ENCODE measurements at regions not wholly inside any gene's neighbourhood (a gene's known extent, or its start where the extent isn't known, plus 50 kb on each side); places are given as distances from the start of the nearest gene placed in this dataset.

DNA sequence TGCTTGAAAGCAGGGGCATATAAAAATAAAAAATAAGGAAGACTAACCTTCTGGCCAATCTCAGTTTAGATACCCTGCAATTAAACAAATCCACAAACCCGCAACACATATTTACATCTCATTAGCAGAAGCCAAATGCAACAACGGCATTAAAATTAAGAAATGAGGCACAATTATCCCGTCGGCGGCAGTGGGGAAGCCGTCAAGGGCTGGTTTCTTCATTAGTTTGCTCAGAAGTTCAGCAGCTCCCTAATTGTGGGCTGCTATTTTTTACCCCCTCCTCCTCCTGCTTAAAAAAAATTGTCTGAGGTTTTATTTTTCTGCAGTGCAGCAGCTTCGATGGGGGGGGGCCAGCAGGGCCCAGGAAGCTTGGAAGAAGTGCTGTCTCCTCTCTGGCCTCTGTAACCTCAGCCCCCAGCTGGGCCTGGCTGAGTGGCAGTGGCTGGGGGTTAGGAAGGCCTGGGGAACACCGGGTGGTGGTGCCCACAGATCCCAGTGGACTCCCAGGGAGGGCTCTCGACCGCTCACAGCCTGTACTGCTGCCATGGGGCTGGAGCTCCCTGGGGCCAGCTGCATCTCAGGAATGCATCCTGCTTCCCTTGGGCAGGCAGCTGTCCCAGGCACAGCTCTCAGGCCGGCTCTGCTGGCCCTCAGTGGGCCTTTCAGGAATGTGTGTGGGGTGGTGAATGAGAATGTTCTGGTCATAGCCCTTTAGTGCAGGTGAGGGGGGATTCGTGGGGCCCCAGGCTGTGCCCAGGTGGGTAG is 148.7 kb upstream of the B3GAT1 start:
- TF ChIP-seq HOXC10 (CRISPR knock-in tag; IDR thresholded peaks at IDR 0.05), result no peak
- TF ChIP-seq, protein P1, sequence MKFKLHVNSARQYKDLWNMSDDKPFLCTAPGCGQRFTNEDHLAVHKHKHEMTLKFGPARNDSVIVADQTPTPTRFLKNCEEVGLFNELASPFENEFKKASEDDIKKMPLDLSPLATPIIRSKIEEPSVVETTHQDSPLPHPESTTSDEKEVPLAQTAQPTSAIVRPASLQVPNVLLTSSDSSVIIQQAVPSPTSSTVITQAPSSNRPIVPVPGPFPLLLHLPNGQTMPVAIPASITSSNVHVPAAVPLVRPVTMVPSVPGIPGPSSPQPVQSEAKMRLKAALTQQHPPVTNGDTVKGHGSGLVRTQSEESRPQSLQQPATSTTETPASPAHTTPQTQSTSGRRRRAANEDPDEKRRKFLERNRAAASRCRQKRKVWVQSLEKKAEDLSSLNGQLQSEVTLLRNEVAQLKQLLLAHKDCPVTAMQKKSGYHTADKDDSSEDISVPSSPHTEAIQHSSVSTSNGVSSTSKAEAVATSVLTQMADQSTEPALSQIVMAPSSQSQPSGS (tag by site-specific recombination; IDR thresholded peaks at IDR 0.05; ENCODE audit: low read depth), result no peak
- TF ChIP-seq ZNF791 (tag by site-specific recombination; IDR thresholded peaks at IDR 0.05), result no peak
- TF ChIP-seq, protein P2, sequence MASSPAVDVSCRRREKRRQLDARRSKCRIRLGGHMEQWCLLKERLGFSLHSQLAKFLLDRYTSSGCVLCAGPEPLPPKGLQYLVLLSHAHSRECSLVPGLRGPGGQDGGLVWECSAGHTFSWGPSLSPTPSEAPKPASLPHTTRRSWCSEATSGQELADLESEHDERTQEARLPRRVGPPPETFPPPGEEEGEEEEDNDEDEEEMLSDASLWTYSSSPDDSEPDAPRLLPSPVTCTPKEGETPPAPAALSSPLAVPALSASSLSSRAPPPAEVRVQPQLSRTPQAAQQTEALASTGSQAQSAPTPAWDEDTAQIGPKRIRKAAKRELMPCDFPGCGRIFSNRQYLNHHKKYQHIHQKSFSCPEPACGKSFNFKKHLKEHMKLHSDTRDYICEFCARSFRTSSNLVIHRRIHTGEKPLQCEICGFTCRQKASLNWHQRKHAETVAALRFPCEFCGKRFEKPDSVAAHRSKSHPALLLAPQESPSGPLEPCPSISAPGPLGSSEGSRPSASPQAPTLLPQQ (tag by site-specific recombination; IDR thresholded peaks at IDR 0.05), result no peak
- TF ChIP-seq, protein P3, sequence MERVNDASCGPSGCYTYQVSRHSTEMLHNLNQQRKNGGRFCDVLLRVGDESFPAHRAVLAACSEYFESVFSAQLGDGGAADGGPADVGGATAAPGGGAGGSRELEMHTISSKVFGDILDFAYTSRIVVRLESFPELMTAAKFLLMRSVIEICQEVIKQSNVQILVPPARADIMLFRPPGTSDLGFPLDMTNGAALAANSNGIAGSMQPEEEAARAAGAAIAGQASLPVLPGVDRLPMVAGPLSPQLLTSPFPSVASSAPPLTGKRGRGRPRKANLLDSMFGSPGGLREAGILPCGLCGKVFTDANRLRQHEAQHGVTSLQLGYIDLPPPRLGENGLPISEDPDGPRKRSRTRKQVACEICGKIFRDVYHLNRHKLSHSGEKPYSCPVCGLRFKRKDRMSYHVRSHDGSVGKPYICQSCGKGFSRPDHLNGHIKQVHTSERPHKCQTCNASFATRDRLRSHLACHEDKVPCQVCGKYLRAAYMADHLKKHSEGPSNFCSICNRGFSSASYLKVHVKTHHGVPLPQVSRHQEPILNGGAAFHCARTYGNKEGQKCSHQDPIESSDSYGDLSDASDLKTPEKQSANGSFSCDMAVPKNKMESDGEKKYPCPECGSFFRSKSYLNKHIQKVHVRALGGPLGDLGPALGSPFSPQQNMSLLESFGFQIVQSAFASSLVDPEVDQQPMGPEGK (tag by site-specific recombination; IDR thresholded peaks at IDR 0.05), result no peak
- no peak for TF ChIP-seq ZNF843 (tag by site-specific recombination; IDR thresholded peaks at IDR 0.05)
- no peak for TF ChIP-seq ZNF157 (tag by site-specific recombination; IDR thresholded peaks at IDR 0.05)
- TF ChIP-seq ZNF223 (tag by site-specific recombination; IDR thresholded peaks at IDR 0.05), result no peak
- no peak for TF ChIP-seq ZNF214 (tag by site-specific recombination; IDR thresholded peaks at IDR 0.05; ENCODE audit: borderline replicate concordance)
- TF ChIP-seq GLIS1 (tag by site-specific recombination; IDR thresholded peaks at IDR 0.05), result peak; percentile 87
- TF ChIP-seq ZIC2 (tag by site-specific recombination; IDR thresholded peaks at IDR 0.05), result peak; percentile 90
- TF ChIP-seq, protein P4, sequence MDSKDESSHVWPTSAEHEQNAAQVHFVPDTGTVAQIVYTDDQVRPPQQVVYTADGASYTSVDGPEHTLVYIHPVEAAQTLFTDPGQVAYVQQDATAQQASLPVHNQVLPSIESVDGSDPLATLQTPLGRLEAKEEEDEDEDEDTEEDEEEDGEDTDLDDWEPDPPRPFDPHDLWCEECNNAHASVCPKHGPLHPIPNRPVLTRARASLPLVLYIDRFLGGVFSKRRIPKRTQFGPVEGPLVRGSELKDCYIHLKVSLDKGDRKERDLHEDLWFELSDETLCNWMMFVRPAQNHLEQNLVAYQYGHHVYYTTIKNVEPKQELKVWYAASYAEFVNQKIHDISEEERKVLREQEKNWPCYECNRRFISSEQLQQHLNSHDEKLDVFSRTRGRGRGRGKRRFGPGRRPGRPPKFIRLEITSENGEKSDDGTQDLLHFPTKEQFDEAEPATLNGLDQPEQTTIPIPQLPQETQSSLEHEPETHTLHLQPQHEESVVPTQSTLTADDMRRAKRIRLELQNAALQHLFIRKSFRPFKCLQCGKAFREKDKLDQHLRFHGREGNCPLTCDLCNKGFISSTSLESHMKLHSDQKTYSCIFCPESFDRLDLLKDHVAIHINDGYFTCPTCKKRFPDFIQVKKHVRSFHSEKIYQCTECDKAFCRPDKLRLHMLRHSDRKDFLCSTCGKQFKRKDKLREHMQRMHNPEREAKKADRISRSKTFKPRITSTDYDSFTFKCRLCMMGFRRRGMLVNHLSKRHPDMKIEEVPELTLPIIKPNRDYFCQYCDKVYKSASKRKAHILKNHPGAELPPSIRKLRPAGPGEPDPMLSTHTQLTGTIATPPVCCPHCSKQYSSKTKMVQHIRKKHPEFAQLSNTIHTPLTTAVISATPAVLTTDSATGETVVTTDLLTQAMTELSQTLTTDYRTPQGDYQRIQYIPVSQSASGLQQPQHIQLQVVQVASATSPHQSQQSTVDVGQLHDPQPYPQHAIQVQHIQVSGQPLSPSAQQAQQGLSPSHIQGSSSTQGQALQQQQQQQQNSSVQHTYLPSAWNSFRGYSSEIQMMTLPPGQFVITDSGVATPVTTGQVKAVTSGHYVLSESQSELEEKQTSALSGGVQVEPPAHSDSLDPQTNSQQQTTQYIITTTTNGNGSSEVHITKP (tag by site-specific recombination; IDR thresholded peaks at IDR 0.05), result no peak
- TF ChIP-seq YY1 (tag by site-specific recombination; IDR thresholded peaks at IDR 0.05), result no peak
- Histone ChIP-seq H3K27ac (ENCODE audit: extremely low read depth, low read depth, low read length) (no peak overlapping the region), H3K9me3 (ENCODE audit: control insufficient read depth, insufficient read depth, low read depth, low read length) (no peaks in the 10 kb centered on the region), H3K36me3 (ENCODE audit: control insufficient read depth in 2 of 2, insufficient read depth in 1 of 2, low read length in 2 of 2) (no peaks in the 10 kb centered on the region), H3K4me3 (ENCODE audit: low read depth, low read length) (no peak overlapping the region), H3K4me1 (ENCODE audit: control insufficient read depth, insufficient read depth, low read length) (no peaks in the 10 kb centered on the region)
- POLR2A ChIA-PET, result no interaction called here
- CTCF ChIA-PET, result no interaction called here

DNA sequence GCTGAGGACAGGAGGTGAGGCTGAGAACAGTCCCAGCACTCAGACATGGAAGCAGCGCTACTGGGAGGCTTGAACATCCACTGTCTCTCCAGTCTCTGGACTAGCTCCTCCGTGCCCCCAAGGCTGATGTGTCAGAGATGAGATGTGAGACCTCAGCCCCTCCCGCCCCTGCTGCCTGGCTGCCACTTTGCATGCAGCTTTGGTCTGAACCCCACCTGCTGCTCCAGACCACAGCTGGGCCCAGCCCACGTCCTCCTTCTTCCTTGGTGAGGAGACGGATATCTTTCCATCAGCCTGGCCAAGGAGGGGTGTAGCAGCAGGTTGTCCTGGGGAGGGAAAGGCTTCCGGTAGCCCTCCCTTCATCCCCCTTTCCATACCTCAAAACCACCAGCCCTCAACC is 148.0 kb upstream of the B3GAT1 start:
- Histone ChIP-seq H3K4me3 (ENCODE audit: low read depth, low read length) (no peak overlapping the region), H3K36me3 (ENCODE audit: control insufficient read depth in 2 of 2, insufficient read depth in 1 of 2, low read length in 2 of 2) (no peaks in the 10 kb centered on the region), H3K9me3 (ENCODE audit: control insufficient read depth, insufficient read depth, low read depth, low read length) (no peaks in the 10 kb centered on the region), H3K4me1 (ENCODE audit: control insufficient read depth, insufficient read depth, low read length) (no peaks in the 10 kb centered on the region), H3K27ac (ENCODE audit: extremely low read depth, low read depth, low read length) (no peak overlapping the region)
- ChIA-PET CTCF (no interaction called here), POLR2A (no interaction called here)
- no peak for TF ChIP-seq ZBTB48 (tag by site-specific recombination; IDR thresholded peaks at IDR 0.05)
- no peak for TF ChIP-seq ZNF48 (tag by site-specific recombination; IDR thresholded peaks at IDR 0.05)
- no peak for TF ChIP-seq BCL11A (tag by site-specific recombination; IDR thresholded peaks at IDR 0.05; ENCODE audit: low read depth)
- TF ChIP-seq ZNF701 (tag by site-specific recombination; IDR thresholded peaks at IDR 0.05), result no peak
- TF ChIP-seq, protein P5, sequence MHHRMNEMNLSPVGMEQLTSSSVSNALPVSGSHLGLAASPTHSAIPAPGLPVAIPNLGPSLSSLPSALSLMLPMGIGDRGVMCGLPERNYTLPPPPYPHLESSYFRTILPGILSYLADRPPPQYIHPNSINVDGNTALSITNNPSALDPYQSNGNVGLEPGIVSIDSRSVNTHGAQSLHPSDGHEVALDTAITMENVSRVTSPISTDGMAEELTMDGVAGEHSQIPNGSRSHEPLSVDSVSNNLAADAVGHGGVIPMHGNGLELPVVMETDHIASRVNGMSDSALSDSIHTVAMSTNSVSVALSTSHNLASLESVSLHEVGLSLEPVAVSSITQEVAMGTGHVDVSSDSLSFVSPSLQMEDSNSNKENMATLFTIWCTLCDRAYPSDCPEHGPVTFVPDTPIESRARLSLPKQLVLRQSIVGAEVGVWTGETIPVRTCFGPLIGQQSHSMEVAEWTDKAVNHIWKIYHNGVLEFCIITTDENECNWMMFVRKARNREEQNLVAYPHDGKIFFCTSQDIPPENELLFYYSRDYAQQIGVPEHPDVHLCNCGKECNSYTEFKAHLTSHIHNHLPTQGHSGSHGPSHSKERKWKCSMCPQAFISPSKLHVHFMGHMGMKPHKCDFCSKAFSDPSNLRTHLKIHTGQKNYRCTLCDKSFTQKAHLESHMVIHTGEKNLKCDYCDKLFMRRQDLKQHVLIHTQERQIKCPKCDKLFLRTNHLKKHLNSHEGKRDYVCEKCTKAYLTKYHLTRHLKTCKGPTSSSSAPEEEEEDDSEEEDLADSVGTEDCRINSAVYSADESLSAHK (tag by site-specific recombination; IDR thresholded peaks at IDR 0.05), result no peak
- TF ChIP-seq, protein P3 (tag by site-specific recombination; IDR thresholded peaks at IDR 0.05), result no peak
- TF ChIP-seq ZBTB20 (tag by site-specific recombination; IDR thresholded peaks at IDR 0.05), result no peak

Data from HEK293 (cell line).